ENCODE measurements at regions not wholly inside any gene's neighbourhood (a gene's known extent, or its start where the extent isn't known, plus 50 kb on each side); places are given as distances from the start of the nearest gene placed in this dataset.
"Not testable (repeated sequence)": the region's sequence is repeated elsewhere in the genome, so short reads cannot be mapped to it uniquely, and the experiment has no call there.

DNA sequence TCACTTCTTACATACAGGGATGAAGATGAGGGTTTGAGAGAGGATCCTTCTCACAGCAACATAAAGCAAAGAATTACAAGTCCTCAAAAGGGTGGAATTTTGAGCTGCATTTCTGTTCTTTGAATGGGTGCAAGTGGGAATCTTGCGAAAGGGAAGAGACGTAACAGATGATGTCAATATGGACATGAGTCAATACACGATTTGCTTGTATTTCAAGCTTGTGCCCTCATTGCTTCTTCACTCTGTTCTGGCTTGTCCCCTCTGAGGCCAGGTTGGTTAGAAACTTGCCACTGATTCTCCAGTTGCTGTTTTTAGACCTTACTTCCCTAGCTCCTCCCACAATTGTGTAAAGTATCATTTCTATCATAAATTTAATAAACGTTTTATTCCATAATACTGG lies 104.8 kb upstream of the CLINT1 start:
- Histone ChIP-seq H3K79me2 (ENCODE audit: insufficient read depth) (no peaks in the 10 kb centered on the region), H3K27me3 (replicated peaks; ENCODE audit: insufficient read depth) (0 out of 2 replicates have a peak, but pooled peaks cover 12% of the 10 kb centered on the region), H4K20me1 (ENCODE audit: insufficient read depth) (no peaks in the 10 kb centered on the region), H3K9me3 (ENCODE audit: low read depth) (no peaks in the 10 kb centered on the region), H3K27ac (no peak overlapping the region), H3K9me2 (ENCODE audit: insufficient read depth) (no peaks in the 10 kb centered on the region), H3K4me3 (no peak overlapping the region), H3K36me3 (ENCODE audit: low read depth) (no peaks in the 10 kb centered on the region), H3K9ac (no peak overlapping the region), H2AFZ (no peak overlapping the region), H3K4me2 (ENCODE audit: unreplicated experiment) (no peak overlapping the region), H3K4me1 (ENCODE audit: insufficient read depth) (no peaks in the 10 kb centered on the region), H3F3A (ENCODE audit: insufficient read depth) (no peaks in the 10 kb centered on the region)
- in situ Hi-C loops (cut with MboI): no loop called here
- WGBS, 2 experiments (ENCODE audit: low coverage in 1 of 2, low lambda C conversion rate in 2 of 2, missing lambda C conversion rate in 2 of 2): 59 to 66% methylated on average over 4 of the region's 4 CpGs
- TF ChIP-seq EZH2 (IDR thresholded peaks at IDR 0.05; ENCODE audit: insufficient read depth, poor library complexity, severe bottlenecking) (no peak), EZH2phosphoT487 (IDR thresholded peaks at IDR 0.05; ENCODE audit: insufficient read depth, low read depth) (no peak)
- peak; percentile 19 for DNase-seq

DNA sequence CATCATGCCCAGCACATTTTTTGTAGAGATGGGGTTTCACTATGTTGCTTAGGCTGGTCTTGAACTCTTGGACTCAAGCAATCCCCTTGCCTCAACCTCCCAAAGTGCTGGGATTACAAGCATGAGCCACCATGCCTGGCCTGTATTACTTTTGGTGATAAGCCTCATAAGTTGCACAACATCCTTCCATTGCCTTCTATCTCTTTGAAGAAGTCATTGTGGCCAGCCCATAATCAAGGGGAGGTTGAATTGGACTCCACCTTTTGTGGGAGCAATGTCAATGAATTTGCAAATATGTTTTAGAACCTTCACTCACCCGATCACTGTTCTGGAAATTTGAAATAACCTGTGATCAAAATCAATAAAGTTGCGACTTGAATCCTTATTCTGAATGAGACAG lies 104.3 kb upstream of the CLINT1 start:
- no peak overlapping the region for H3K4me3 ChIP-seq
- no peaks in the 10 kb centered on the region for H3K9me3 ChIP-seq (ENCODE audit: low read depth)
- no peaks in the 10 kb centered on the region for H3K36me3 ChIP-seq (ENCODE audit: low read depth)
- in situ Hi-C loops (cut with MboI): no loop called here
- H3K4me1 ChIP-seq (ENCODE audit: insufficient read depth): no peaks in the 10 kb centered on the region
- no peaks in the 10 kb centered on the region for H3F3A ChIP-seq (ENCODE audit: insufficient read depth)
- H3K9me2 ChIP-seq (ENCODE audit: insufficient read depth): no peaks in the 10 kb centered on the region
- DNase-seq: no peak
- no peaks in the 10 kb centered on the region for H4K20me1 ChIP-seq (ENCODE audit: insufficient read depth)
- H3K9ac ChIP-seq: no peak overlapping the region
- H3K79me2 ChIP-seq (ENCODE audit: insufficient read depth): no peaks in the 10 kb centered on the region
- no peak overlapping the region for H2AFZ ChIP-seq
- no peak overlapping the region for H3K27ac ChIP-seq
- 0 out of 2 replicates have a peak, but pooled peaks cover 12% of the 10 kb centered on the region for H3K27me3 ChIP-seq (replicated peaks; ENCODE audit: insufficient read depth)
- whole genome bisulfite sequencing, 2 experiments (ENCODE audit: low coverage in 1 of 2, low lambda C conversion rate in 2 of 2, missing lambda C conversion rate in 2 of 2): 69 to 75% methylated on average over 2 of the region's 2 CpGs
- no peak for TF ChIP-seq EZH2phosphoT487 (IDR thresholded peaks at IDR 0.05; ENCODE audit: insufficient read depth, low read depth)
- TF ChIP-seq EZH2 (IDR thresholded peaks at IDR 0.05; ENCODE audit: insufficient read depth, poor library complexity, severe bottlenecking): no peak
- no peak overlapping the region for H3K4me2 ChIP-seq (ENCODE audit: unreplicated experiment)

DNA sequence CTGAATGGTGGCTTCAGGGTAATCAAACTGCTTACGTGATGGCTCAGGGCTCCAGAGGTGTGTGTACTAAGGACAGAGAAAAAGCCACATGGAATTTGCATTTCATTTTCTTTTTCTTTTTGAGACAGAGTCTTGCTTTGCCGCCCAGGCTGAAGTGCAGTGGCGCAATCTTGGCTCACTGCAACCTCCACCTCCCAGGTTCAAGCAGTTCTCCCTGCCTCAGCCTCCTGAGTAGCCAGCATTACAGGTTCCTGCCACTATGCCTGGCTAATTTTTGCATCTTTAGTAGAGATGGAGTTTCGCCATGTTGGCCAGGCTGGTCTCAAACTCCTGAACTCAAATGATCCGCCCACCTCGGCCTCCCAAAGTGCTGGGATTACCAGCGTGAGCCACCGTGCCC lies 103.7 kb upstream of the CLINT1 start:
- H3K9me2 ChIP-seq (ENCODE audit: insufficient read depth); H3K36me3 ChIP-seq (ENCODE audit: low read depth); H3K27ac ChIP-seq; H3K4me1 ChIP-seq (ENCODE audit: insufficient read depth); H3K79me2 ChIP-seq (ENCODE audit: insufficient read depth); H3K9ac ChIP-seq; H3K4me3 ChIP-seq; H4K20me1 ChIP-seq (ENCODE audit: insufficient read depth); H2AFZ ChIP-seq; in situ Hi-C loops (cut with MboI); DNase-seq; H3K4me2 ChIP-seq (ENCODE audit: unreplicated experiment); H3K9me3 ChIP-seq (ENCODE audit: low read depth); H3F3A ChIP-seq (ENCODE audit: insufficient read depth): not testable (repeated sequence)
- 75% methylated on average over 7 to 8 of the region's 8 CpGs for WGBS, 2 experiments (ENCODE audit: low coverage in 1 of 2, low lambda C conversion rate in 2 of 2, missing lambda C conversion rate in 2 of 2)
- H3K27me3 ChIP-seq (replicated peaks; ENCODE audit: insufficient read depth): 0 out of 2 replicates have a peak, but pooled peaks cover 12% of the 10 kb centered on the region

DNA sequence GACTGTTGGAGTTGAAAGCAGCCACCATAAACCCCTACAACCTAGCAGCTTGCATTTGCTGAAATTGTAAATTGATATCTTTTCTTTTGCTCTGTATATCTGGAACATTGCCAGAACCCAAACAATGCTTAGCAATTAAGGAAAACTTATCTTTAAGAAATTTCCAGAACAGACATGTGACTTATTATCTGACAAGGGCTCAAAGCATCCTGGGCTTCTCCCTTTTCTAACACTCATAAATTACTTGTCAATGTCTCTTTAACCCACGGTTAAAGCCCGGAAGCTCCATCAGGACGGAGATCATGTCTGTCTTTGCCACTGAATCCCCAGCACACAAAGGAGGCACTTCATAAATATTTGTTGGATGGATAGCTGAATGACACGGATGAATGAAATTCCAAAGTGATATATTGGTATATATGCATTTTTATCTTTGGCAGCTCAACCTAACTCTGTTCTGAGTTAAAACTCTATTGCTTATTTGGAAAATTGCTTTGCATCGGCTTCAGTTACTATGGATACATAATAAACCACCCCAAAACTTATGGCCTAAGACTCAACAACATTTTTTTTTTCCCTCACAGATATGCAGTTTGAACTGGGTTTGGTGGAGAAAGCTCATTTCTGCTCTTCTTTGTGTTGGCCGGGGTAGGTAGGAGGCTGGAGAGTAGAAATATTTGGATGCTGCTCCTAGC lies 103.1 kb upstream of the CLINT1 start:
- H3K4me2 ChIP-seq (ENCODE audit: unreplicated experiment): no peak overlapping the region
- 0 out of 2 replicates have a peak, but pooled peaks cover 15% of the 10 kb centered on the region for H3K27me3 ChIP-seq (replicated peaks; ENCODE audit: insufficient read depth)
- H3K4me1 ChIP-seq (ENCODE audit: insufficient read depth): no peaks in the 10 kb centered on the region
- no peak overlapping the region for H2AFZ ChIP-seq
- DNase-seq: peak; percentile 29
- H3K79me2 ChIP-seq (ENCODE audit: insufficient read depth): no peaks in the 10 kb centered on the region
- H3K9ac ChIP-seq: no peak overlapping the region
- no peak for TF ChIP-seq EZH2 (IDR thresholded peaks at IDR 0.05; ENCODE audit: insufficient read depth, poor library complexity, severe bottlenecking)
- TF ChIP-seq EZH2phosphoT487 (IDR thresholded peaks at IDR 0.05; ENCODE audit: insufficient read depth, low read depth): no peak
- H3K9me2 ChIP-seq (ENCODE audit: insufficient read depth): no peaks in the 10 kb centered on the region
- H3K4me3 ChIP-seq: no peak overlapping the region
- H3F3A ChIP-seq (ENCODE audit: insufficient read depth): no peaks in the 10 kb centered on the region
- WGBS, 2 experiments (ENCODE audit: low coverage in 1 of 2, low lambda C conversion rate in 2 of 2, missing lambda C conversion rate in 2 of 2): 5 to 6% methylated on average over 6 of the region's 6 CpGs
- in situ Hi-C loops (cut with MboI): no loop called here
- no peaks in the 10 kb centered on the region for H4K20me1 ChIP-seq (ENCODE audit: insufficient read depth)
- H3K9me3 ChIP-seq (ENCODE audit: low read depth): no peaks in the 10 kb centered on the region
- H3K36me3 ChIP-seq (ENCODE audit: low read depth): no peaks in the 10 kb centered on the region
- H3K27ac ChIP-seq: no peak overlapping the region

DNA sequence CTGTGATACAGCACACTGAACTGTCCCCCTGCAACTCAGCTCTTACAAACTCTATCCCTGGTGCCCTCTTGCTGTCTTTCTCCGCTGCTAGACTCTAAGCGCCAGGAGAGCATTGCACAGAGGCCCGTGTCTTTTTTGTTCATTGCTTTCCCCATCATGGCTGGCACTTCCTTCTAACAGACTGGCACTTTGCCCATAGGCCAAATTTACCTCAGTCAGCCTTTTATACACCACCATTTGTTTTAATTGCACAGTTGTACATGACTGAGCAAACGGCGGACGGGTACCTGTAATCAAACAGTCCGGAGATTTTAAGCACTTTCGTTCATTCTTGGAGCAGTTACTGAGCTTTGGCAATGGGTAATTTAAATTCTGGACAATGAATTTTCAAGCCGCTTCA lies 102.2 kb upstream of the CLINT1 start:
- Histone ChIP-seq H3K79me2 (ENCODE audit: insufficient read depth) (no peaks in the 10 kb centered on the region), H4K20me1 (ENCODE audit: insufficient read depth) (no peaks in the 10 kb centered on the region), H3K9ac (no peak overlapping the region), H3K9me2 (ENCODE audit: insufficient read depth) (no peaks in the 10 kb centered on the region), H3F3A (ENCODE audit: insufficient read depth) (no peaks in the 10 kb centered on the region), H3K9me3 (ENCODE audit: low read depth) (no peaks in the 10 kb centered on the region), H3K27ac (no peak overlapping the region), H3K4me3 (no peak overlapping the region), H2AFZ (no peak overlapping the region), H3K36me3 (ENCODE audit: low read depth) (no peaks in the 10 kb centered on the region), H3K4me2 (ENCODE audit: unreplicated experiment) (no peak overlapping the region), H3K27me3 (replicated peaks; ENCODE audit: insufficient read depth) (0 out of 2 replicates have a peak, but pooled peaks cover 15% of the 10 kb centered on the region), H3K4me1 (ENCODE audit: insufficient read depth) (no peaks in the 10 kb centered on the region)
- WGBS, 2 experiments (ENCODE audit: low coverage in 1 of 2, low lambda C conversion rate in 2 of 2, missing lambda C conversion rate in 2 of 2): 74 to 77% methylated on average over 9 of the region's 9 CpGs
- DNase-seq: no peak
- TF ChIP-seq EZH2 (IDR thresholded peaks at IDR 0.05; ENCODE audit: insufficient read depth, poor library complexity, severe bottlenecking): no peak
- no peak for TF ChIP-seq EZH2phosphoT487 (IDR thresholded peaks at IDR 0.05; ENCODE audit: insufficient read depth, low read depth)
- in situ Hi-C loops (cut with MboI): no loop called here

Data from GM23248 (cell line).